HUES6 (cell line): ENCODE measurements at regions not wholly inside any gene's neighbourhood (a gene's known extent, or its start where the extent isn't known, plus 50 kb on each side); places are given as distances from the start of the nearest gene placed in this dataset.

ENCODE experiments used
- H3K27ac ChIP-seq: 2 replicates; pipeline ENCODE4 v1.7.0; 2013; ENCODE audit warnings: low read depth, mild to moderate bottlenecking, low read length, inconsistent platforms
- H3K27me3 ChIP-seq: 2 replicates; pipeline ENCODE4 v1.6.1; 2013; ENCODE audit warnings: low read length; ENCODE audit not compliant: control insufficient read depth, insufficient read depth
- H3K36me3 ChIP-seq: 2 replicates; pipeline ENCODE4 v1.6.1; 2013; ENCODE audit warnings: low read length; ENCODE audit not compliant: control insufficient read depth, insufficient read depth
- H3K4me1 ChIP-seq: 2 replicates; pipeline ENCODE4 v1.6.1; 2013; ENCODE audit warnings: low read length; ENCODE audit not compliant: control insufficient read depth, insufficient read depth
- H3K4me3 ChIP-seq: 2 replicates; pipeline ENCODE4 v1.5.1; 2013; ENCODE audit warnings: low read depth, low read length
- H3K9ac ChIP-seq: one replicate; pipeline ENCODE4 v1.6.1; 2013; ENCODE audit warnings: mild to moderate bottlenecking, low read length
- H3K9me3 ChIP-seq: 2 replicates; pipeline ENCODE4 v1.6.1; 2013; ENCODE audit warnings: low read depth, low read length; ENCODE audit not compliant: control insufficient read depth, insufficient read depth

DNA sequence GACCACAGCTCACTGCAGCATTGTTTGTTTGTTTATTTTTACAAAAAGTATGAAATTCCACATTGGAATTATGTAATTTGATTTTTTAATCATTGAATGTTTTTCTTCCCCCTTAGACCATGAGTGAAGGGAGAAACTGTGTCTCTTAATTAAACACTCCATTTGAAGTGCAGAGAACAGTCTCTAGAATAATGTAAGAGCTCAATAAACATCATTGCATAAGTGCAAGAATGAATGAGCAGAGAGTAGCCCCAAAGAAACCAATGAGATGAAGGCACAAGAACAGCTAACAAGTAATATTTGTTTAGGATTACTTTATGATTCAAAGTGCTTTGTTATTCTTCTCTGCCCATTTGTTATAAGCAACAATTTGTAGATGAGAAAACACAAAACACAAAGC lies 921.3 kb upstream of the LCORL start:
- Histone ChIP-seq H3K4me3 (no peak overlapping the region), H3K36me3 (no peaks in the 10 kb centered on the region), H3K9ac (no peak overlapping the region), H3K4me1 (no peaks in the 10 kb centered on the region), H3K9me3 (no peaks in the 10 kb centered on the region), H3K27me3 (no peaks in the 10 kb centered on the region), H3K27ac (no peak overlapping the region)

DNA sequence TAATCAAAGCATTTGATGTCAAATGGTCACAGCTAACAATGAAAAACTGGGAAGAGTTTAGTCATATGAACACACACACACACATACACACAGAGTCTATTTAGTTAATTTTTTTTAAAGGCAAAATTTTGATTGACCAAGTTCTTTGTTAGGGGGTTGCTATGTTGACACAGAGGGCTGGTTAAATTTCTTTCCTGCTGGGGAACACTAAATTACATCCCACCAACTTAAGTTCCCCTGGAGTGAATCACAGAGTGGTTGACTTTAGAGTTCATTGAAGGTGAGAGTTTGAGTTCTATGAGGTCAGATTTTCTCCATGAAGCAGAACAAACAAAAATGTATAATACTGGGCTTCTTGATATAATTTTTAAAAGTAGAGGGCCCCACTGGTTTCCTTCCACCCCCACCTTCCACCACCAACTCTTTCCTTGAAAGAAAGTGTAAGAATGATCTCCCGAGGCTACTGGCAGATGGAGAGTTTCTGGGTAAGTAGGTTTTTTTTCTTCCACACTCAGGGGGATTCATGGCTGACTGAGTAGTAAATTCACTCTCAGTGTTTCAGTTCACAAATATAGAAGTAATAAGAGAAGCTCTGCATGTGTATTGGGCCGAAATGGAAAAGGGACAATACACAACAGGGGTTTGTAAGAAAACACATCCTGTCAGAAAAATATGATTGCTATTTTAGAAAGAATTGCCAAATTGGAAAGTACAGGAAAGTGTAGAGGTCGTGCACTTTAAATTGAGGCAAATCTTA lies 917.0 kb upstream of the LCORL start:
- Histone ChIP-seq H3K9me3 (0 out of 2 replicates have a peak, but pooled peaks cover 8% of the 10 kb centered on the region), H3K27ac (no peak overlapping the region), H3K9ac (no peak overlapping the region), H3K4me3 (no peak overlapping the region), H3K36me3 (no peaks in the 10 kb centered on the region), H3K4me1 (peaks cover 9% of the 10 kb centered on the region), H3K27me3 (no peaks in the 10 kb centered on the region)

DNA sequence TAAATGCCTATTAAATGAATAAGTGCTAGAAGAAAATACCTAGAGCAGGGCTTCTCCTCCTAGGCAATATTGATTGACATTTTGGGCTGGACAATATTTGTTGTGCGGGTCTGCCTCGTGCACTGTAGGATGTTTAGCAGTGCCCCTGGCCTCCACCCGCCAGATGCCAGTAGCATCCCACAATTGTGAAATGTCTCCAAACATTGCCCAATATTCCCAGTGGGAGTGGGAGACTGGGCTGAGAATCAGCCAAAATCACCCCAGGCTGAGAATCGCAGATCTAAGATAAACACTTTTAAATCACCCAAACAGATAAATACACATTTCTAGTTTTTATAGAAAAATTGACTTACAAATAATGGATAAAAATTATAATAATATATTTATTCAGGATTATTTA lies 916.2 kb upstream of the LCORL start:
- Histone ChIP-seq H3K9me3 (0 out of 2 replicates have a peak, but pooled peaks cover 8% of the 10 kb centered on the region), H3K27me3 (no peaks in the 10 kb centered on the region), H3K9ac (no peak overlapping the region), H3K4me1 (peaks cover 9% of the 10 kb centered on the region), H3K27ac (no peak overlapping the region), H3K4me3 (no peak overlapping the region), H3K36me3 (no peaks in the 10 kb centered on the region)

DNA sequence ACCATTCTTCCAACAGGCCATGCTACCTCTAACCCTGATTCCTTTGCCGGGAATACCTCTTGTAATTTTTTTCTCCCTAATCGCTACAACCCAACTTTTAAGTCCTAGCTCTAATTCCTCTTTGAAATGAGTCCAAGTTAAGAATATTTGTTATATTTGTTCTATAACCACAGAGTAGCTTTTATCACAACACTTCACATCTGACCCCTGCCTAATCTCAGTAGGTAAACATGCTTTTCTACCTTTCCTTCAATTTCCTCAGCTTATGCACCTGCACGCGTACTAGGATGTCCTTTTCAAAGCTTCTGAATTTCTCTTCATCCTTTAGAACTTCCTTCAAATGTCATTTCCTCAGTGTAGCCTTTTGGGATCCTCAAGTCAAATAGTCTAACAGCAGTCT lies 915.5 kb upstream of the LCORL start:
- 0 out of 2 replicates have a peak, but pooled peaks cover 8% of the 10 kb centered on the region for H3K9me3 ChIP-seq
- no peaks in the 10 kb centered on the region for H3K27me3 ChIP-seq
- no peak overlapping the region for H3K4me3 ChIP-seq
- peaks cover 9% of the 10 kb centered on the region for H3K4me1 ChIP-seq
- H3K27ac ChIP-seq: no peak overlapping the region
- no peak overlapping the region for H3K9ac ChIP-seq
- no peaks in the 10 kb centered on the region for H3K36me3 ChIP-seq

- Histone ChIP-seq H3K9ac (no peak overlapping the region), H3K27ac (no peak overlapping the region), H3K4me1 (peaks cover 9% of the 10 kb centered on the region), H3K36me3 (no peaks in the 10 kb centered on the region), H3K9me3 (0 out of 2 replicates have a peak, but pooled peaks cover 8% of the 10 kb centered on the region), H3K4me3 (no peak overlapping the region), H3K27me3 (no peaks in the 10 kb centered on the region)
Observed at GRCh38 chr4:18935659-18936345, 914.2 kb upstream of the LCORL start.

DNA sequence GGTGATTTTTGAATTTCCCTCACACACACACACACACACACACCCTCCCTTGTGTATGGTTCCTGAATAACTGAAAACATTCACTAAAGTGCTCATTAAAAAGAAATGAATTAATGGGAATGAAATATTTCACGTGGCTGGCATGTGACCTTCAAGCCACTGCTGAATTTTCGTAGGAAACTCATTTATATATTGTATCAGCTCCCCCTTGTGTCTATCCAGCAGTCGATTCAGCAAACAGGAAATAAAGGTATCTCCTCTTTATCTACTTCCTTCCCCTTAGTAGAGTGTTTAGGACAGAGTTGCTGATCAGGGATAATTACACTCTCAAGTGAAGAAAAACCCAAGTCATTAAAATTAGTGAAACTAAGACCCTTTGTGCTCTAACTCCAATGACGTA lies 912.6 kb upstream of the LCORL start:
- Histone ChIP-seq H3K9ac (no peak overlapping the region), H3K27me3 (no peaks in the 10 kb centered on the region), H3K9me3 (0 out of 2 replicates have a peak, but pooled peaks cover 8% of the 10 kb centered on the region), H3K4me1 (peaks cover 9% of the 10 kb centered on the region), H3K4me3 (no peak overlapping the region), H3K27ac (no peak overlapping the region), H3K36me3 (no peaks in the 10 kb centered on the region)

- H3K36me3 ChIP-seq: no peaks in the 10 kb centered on the region
- no peak overlapping the region for H3K27ac ChIP-seq
- no peaks in the 10 kb centered on the region for H3K27me3 ChIP-seq
- H3K9me3 ChIP-seq: peaks cover 8% of the 10 kb centered on the region; the same call in 1 of the 2 replicates
- H3K4me1 ChIP-seq: peaks cover 9% of the 10 kb centered on the region
- no peak overlapping the region for H3K9ac ChIP-seq
- no peak overlapping the region for H3K4me3 ChIP-seq
Observed at GRCh38 chr4:18932730-18933339, 911.3 kb upstream of the LCORL start.

DNA sequence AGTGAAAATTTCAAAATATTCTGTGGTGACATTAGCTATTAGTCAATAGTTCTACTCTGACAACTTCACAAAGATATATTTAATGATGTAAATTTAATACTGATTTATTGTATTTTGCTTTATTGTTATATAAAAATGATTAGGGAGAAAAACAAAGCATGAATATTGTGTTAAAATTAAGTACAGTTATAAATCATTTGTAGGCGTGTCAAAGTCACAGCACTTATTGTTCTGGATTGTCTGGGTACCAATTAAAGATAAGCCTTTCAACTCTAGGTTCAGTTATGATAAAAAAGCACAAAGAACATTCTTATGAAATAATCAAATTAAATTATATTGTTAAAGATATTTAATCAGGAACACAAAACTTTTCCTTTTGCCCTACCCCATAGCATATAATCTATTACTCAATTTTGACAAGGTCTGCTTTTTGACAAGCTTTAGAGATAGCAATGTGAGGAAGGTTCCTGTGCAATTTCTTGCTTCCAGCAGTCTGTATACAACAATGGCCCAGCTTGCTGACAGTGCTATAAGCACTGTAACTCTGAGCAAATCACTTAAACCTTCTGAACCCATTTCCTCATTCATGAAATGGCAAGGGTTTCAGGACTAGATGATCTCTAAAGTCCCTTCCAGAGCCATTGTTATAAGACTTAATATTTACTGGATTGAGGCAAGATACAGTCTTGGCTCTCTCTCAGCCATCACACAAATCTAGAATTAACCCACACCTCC lies 910.3 kb upstream of the LCORL start:
- peaks cover 9% of the 10 kb centered on the region for H3K4me1 ChIP-seq
- H3K9ac ChIP-seq: no peak overlapping the region
- H3K27ac ChIP-seq: no peak overlapping the region
- peaks cover 7% of the 10 kb centered on the region for H3K9me3 ChIP-seq
- H3K36me3 ChIP-seq: no peaks in the 10 kb centered on the region
- no peaks in the 10 kb centered on the region for H3K27me3 ChIP-seq
- no peak overlapping the region for H3K4me3 ChIP-seq

DNA sequence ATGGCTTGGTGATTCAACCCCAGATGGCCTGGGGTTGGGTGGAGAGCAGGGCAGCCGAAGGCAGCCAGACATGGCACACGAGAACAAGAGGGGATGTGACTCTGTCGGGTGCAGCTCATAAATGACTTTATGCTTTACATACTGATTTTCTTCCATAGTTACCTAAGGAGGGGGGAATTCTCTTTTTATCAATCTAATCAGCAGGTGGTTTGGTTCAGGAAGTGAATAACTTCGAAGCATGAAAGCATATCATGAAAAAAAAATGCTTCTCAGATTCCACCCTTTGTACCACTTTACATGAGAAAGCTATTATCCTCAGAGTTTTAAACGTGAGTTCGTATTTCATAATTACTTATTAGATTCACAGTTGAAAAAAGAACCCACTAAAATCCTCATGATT lies 908.9 kb upstream of the LCORL start:
- Histone ChIP-seq H3K27me3 (no peaks in the 10 kb centered on the region), H3K27ac (no peak overlapping the region), H3K9me3 (peaks cover 7% of the 10 kb centered on the region), H3K36me3 (no peaks in the 10 kb centered on the region), H3K9ac (no peak overlapping the region), H3K4me3 (no peak overlapping the region), H3K4me1 (0 out of 2 replicates have a peak, but pooled peaks cover 2% of the 10 kb centered on the region)

DNA sequence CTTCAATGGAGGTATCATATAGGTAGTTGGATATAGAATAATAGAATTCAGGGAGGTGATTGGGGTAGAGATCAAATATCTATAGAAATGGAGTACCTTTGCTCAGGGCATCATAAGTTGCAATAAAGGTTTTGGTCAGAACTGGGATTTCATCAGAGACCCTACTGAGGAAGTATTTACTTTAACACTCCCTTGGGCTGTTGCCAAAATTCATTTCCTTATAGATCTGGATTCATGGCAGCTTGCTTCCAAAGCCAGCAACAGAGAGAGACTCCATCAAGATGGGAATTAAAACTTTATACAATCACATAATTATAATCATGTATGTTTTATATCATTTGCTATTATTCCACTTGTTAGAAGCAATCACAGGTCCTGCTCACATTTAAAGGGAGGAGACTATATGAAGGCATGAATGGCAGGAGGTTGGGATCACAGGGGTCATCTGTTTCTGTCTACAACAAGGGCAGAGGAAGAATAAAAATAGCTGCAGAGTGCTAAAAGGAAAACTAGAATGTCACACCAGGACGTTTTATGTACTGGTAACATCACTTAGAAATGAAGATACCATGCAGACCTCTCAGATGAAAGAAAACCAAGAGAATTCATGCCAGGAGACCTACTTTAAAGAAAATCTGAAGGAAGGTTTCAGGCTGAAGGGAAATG lies 902.1 kb upstream of the LCORL start:
- H3K9me3 ChIP-seq: peaks cover 7% of the 10 kb centered on the region
- H3K4me1 ChIP-seq: no peaks in the 10 kb centered on the region
- no peaks in the 10 kb centered on the region for H3K36me3 ChIP-seq
- no peak overlapping the region for H3K9ac ChIP-seq
- H3K27ac ChIP-seq: no peak overlapping the region
- H3K27me3 ChIP-seq: no peaks in the 10 kb centered on the region
- no peak overlapping the region for H3K4me3 ChIP-seq
